Activated T-helper 1 cell treated with anti-CD3 and anti-CD28 coated beads, Interleukin-12 subunit alpha, Interleukin-12 subunit beta, Interleukin-2, Interleukin-4 antibody, amounts not matched to agents 30 ng/mL and 10 ng/mL and 1 ng/mL, durations not matched to agents 14 hours and 24 hours and 36 hours (primary cell): ENCODE measurements at regions not wholly inside any gene's neighbourhood (a gene's known extent, or its start where the extent isn't known, plus 50 kb on each side); places are given as distances from the start of the nearest gene placed in this dataset.

Experiments
- DNase-seq: peaks from one replicate; pipeline ENCODE4 v3.0.0; 2021; ENCODE audit warnings: low spot score
- H3K27ac Mint-ChIP-seq: one replicate; pipeline ENCODE4 v1.8.0; 2021; ENCODE audit warnings: mild to moderate bottlenecking, mixed read lengths
- H3K27me3 Mint-ChIP-seq: one replicate; pipeline ENCODE4 v1.8.0; 2022; ENCODE audit warnings: mild to moderate bottlenecking, moderate library complexity, mixed read lengths; ENCODE audit not compliant: insufficient read depth
- H3K36me3 Mint-ChIP-seq: one replicate; pipeline ENCODE4 v1.8.0; 2021; ENCODE audit warnings: low read depth, mixed read lengths
- H3K4me1 Mint-ChIP-seq: one replicate; pipeline ENCODE4 v1.8.0; 2021; ENCODE audit warnings: low read depth, mixed read lengths
- H3K4me3 Mint-ChIP-seq: one replicate; pipeline ENCODE4 v1.8.0; 2021; ENCODE audit warnings: mild to moderate bottlenecking, moderate library complexity, mixed read lengths
- H3K9me3 Mint-ChIP-seq: one replicate; pipeline ENCODE4 v1.8.0; 2021; ENCODE audit warnings: mixed read lengths
- intact Hi-C: fragments of 100-400 bp; cut with micrococcal nuclease; formaldehyde crosslinking; loops from one replicate; pipeline ENCODE4 v1.15.1; 2024

DNA sequence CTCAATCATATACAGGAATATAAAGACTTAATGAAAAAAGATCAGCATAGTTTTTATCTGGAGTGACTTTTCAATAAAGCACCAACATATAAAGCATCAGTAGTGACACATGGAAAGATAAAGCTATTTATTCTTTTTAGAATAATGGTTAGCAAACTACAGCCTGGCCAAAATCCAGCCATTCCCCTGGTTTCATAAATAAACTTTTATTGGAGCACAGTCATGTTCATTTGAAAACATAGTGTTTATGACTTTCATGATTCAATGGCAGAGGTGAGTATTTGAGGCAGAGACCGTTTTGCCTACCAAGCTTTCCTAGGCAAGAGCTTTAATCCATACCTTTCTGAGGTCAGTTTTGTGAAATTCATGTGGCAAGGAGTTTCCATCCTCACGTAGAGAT is 153.5 kb downstream of the RPS12 start:
- Mint-ChIP-seq H3K9me3 (no peaks in the 10 kb centered on the region), H3K4me1 (no peaks in the 10 kb centered on the region), H3K4me3 (no peak overlapping the region), H3K36me3 (no peaks in the 10 kb centered on the region), H3K27ac (no peak overlapping the region), H3K27me3 (peaks cover 21% of the 10 kb centered on the region)
- intact Hi-C loops, result loop anchor here (10.0 kb wide), 2 partner anchors 947 to 1127 kb away; no protein-coding TSS in a partner anchor
- DNase-seq, result no peak

- intact Hi-C loops, result loop anchor here (10.0 kb wide), 2 partner anchors 946 to 1126 kb away; no protein-coding TSS in a partner anchor
- Mint-ChIP-seq H3K27me3 (peaks cover 19% of the 10 kb centered on the region), H3K36me3 (no peaks in the 10 kb centered on the region)
Observed at GRCh38 chr6:132968419-132968950, 154.1 kb downstream of the RPS12 start.

DNA sequence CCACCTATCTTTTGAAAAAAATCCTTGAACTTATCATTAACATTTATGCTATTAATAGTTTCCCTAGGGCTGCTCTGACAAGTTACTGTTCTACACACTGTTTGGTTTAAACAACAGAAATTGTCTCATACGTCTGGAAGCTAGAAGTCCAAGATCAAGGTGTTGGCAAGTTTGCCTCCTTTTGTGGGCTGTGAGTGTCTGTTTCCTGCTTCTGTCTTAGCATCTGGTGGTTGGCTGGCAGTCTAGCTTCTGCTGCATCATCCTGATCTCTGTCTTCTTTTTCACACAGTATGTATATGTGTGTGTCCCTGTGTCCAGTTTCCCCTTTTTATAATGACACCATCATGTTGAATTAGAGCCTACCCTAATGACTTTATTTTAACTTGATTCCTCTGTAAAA is 154.8 kb downstream of the RPS12 start:
- intact Hi-C loops, result loop anchor here (10.0 kb wide), 2 partner anchors 946 to 1126 kb away; no protein-coding TSS in a partner anchor
- Mint-ChIP-seq H3K4me1 (no peaks in the 10 kb centered on the region), H3K27ac (no peak overlapping the region), H3K36me3 (no peaks in the 10 kb centered on the region), H3K4me3 (no peak overlapping the region), H3K9me3 (no peaks in the 10 kb centered on the region), H3K27me3 (peaks cover 17% of the 10 kb centered on the region)
- no peak for DNase-seq

More at GRCh38 chr6:132968419-132968950, 154.1 kb downstream of the RPS12 start:
- H3K27ac Mint-ChIP-seq, result no peak overlapping the region
- no peak for DNase-seq
- no peaks in the 10 kb centered on the region for H3K9me3 Mint-ChIP-seq
- H3K4me3 Mint-ChIP-seq, result no peak overlapping the region
- no peaks in the 10 kb centered on the region for H3K4me1 Mint-ChIP-seq

DNA sequence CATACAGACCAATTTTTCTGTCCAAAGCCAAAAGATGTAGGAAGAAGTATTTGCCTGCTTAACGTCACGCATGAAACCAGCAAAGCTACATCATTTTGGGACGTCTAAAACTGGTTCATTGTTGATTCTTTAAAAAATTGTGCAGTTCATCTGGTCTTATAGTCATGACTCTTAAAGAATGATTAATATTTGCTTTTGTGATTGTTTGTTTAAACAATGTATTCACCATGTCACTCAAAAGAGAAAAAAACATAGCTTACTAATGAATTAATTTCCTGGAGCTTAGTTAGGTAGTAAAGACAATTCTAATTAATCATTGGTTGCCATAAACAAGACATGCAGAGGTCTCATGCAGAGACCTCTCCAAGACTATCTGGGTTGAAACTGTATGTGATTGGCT is 157.3 kb downstream of the RPS12 start:
- intact Hi-C loops, result no loop called here
- no peak for DNase-seq
- Mint-ChIP-seq H3K27me3 (peaks cover 11% of the 10 kb centered on the region), H3K27ac (no peak overlapping the region), H3K4me3 (no peak overlapping the region), H3K4me1 (no peaks in the 10 kb centered on the region), H3K9me3 (no peaks in the 10 kb centered on the region), H3K36me3 (no peaks in the 10 kb centered on the region)

DNA sequence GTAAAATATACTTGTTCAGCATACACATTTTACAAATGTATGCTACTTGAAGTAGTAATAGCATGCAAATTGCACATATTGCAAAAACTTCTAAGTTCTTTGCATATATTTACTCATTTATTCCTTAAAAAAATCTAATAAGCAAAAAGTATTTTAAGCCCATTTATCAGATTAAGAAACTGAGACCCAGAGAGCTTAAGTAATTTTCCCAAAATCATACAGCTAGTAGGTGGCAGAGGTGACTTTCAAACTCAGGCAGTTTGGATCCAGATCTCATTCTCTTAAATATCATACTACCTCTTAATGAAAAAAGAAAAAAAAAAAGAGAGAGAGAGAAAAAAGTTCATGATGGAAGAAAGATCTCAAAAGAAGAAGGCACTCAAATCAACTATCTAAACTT is 157.9 kb downstream of the RPS12 start:
- Mint-ChIP-seq H3K36me3 (no peaks in the 10 kb centered on the region), H3K27me3 (peaks cover 15% of the 10 kb centered on the region), H3K4me3 (no peak overlapping the region), H3K9me3 (no peaks in the 10 kb centered on the region), H3K4me1 (no peaks in the 10 kb centered on the region), H3K27ac (no peak overlapping the region)
- DNase-seq, result no peak
- intact Hi-C loops, result no loop called here

GRCh38 chr6:132972971-132973370 is 158.6 kb downstream of the RPS12 start:
- Mint-ChIP-seq H3K4me3 (no peak overlapping the region), H3K27me3 (peaks cover 23% of the 10 kb centered on the region), H3K36me3 (no peaks in the 10 kb centered on the region), H3K4me1 (no peaks in the 10 kb centered on the region), H3K27ac (no peak overlapping the region), H3K9me3 (no peaks in the 10 kb centered on the region)
- intact Hi-C loops, result no loop called here
- no peak for DNase-seq

- H3K4me1 Mint-ChIP-seq, result no peaks in the 10 kb centered on the region
- H3K27me3 Mint-ChIP-seq, result peaks cover 24% of the 10 kb centered on the region
- DNase-seq, result no peak
- intact Hi-C loops, result no loop called here
- no peaks in the 10 kb centered on the region for H3K9me3 Mint-ChIP-seq
- no peaks in the 10 kb centered on the region for H3K36me3 Mint-ChIP-seq
- no peak overlapping the region for H3K4me3 Mint-ChIP-seq
- H3K27ac Mint-ChIP-seq, result no peak overlapping the region
Observed at GRCh38 chr6:132973514-132973993, 159.2 kb downstream of the RPS12 start.

DNA sequence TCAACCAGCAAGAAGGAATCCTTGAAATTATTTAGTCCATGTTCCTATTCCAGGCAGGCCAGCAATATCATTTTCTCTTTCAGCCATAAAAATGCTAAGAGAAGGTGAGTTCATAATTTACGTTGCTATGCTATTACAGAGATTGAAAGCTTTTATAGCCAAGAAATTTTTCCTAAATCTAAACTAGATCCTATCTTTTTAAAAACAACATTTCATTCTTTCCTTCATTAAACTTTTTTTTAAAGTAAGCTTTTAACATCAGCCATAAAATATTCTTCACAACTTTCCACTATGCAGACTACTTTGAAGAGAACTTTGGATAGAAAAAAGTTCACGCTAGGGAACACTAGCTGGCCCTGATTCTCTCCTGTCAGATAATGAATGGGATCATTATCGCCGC is 159.8 kb downstream of the RPS12 start:
- no peak overlapping the region for H3K4me3 Mint-ChIP-seq
- H3K36me3 Mint-ChIP-seq, result no peaks in the 10 kb centered on the region
- no peak for DNase-seq
- intact Hi-C loops, result no loop called here
- no peaks in the 10 kb centered on the region for H3K9me3 Mint-ChIP-seq
- peaks cover 24% of the 10 kb centered on the region for H3K27me3 Mint-ChIP-seq
- no peaks in the 10 kb centered on the region for H3K4me1 Mint-ChIP-seq
- no peak overlapping the region for H3K27ac Mint-ChIP-seq

DNA sequence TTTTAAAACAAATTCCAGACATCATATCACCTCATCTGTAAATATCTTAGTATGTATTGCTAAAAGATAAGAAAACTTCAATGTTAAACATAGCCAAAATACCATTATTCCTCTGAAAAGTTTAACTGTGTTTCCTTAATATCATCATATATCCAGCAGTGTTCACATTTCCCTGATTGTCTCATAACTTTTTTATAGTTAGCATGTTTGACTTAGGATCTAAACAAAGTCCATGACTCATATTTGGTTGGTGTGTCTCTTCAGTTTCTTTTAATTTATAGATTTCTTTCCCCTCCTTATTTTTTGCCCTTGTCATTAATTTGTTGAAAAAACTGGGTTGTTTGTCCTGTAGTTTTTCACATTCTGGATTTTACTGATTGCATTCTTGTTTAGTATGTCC is 163.0 kb downstream of the RPS12 start:
- intact Hi-C loops, result no loop called here
- no peak for DNase-seq
- Mint-ChIP-seq H3K36me3 (no peaks in the 10 kb centered on the region), H3K27ac (no peak overlapping the region), H3K27me3 (peaks cover 18% of the 10 kb centered on the region), H3K4me1 (no peaks in the 10 kb centered on the region), H3K4me3 (no peak overlapping the region), H3K9me3 (no peaks in the 10 kb centered on the region)

DNA sequence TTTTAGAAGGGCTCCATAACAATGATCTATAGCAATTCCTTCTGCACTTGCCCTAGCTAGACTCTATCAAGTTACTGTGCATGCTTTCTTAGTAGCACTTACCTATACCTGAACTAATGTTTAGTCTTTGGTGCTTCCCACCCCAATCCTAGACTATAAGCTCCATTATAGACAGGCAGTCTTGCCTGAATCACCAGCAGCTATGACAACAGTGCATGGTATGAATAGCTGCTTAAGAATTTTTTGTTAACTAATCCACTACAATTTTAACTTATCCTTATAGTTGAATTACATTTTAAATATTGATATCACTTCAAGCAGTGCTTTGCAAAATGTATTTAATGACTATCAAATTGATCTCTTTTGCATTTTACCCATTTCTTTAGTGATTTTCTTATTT is 164.3 kb downstream of the RPS12 start:
- H3K27me3 Mint-ChIP-seq, result peaks cover 18% of the 10 kb centered on the region
- no peak overlapping the region for H3K4me3 Mint-ChIP-seq
- intact Hi-C loops, result no loop called here
- no peaks in the 10 kb centered on the region for H3K4me1 Mint-ChIP-seq
- no peak overlapping the region for H3K27ac Mint-ChIP-seq
- H3K9me3 Mint-ChIP-seq, result no peaks in the 10 kb centered on the region
- no peak for DNase-seq
- H3K36me3 Mint-ChIP-seq, result no peaks in the 10 kb centered on the region

GRCh38 chr6:132993738-132994137 is 179.4 kb downstream of the RPS12 start:
- Mint-ChIP-seq H3K27ac (no peak overlapping the region), H3K4me1 (no peaks in the 10 kb centered on the region), H3K27me3 (peaks cover 2% of the 10 kb centered on the region), H3K4me3 (no peak overlapping the region), H3K36me3 (no peaks in the 10 kb centered on the region), H3K9me3 (no peaks in the 10 kb centered on the region)
- no peak for DNase-seq
- intact Hi-C loops, result no loop called here

DNA sequence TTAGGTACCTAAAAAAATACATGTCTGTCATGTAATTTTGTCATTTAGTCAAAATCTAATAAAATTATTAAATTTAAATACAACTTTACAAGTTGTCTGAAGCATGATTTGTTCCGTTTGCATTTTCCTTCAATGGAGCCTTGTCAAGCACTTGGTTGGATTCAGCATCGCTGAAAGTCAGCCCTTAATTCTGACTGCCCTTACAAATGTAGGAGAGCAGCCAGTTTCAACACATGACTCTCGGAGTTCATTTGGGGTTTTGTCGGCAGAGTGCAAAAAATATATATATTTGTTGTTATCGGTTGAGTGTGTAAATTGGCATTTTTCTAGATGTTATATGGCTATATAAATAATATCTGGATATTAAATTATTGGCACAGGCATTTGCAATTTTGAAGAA is 180.6 kb downstream of the RPS12 start:
- Mint-ChIP-seq H3K9me3 (no peaks in the 10 kb centered on the region), H3K27me3 (peaks cover 3% of the 10 kb centered on the region), H3K27ac (no peak overlapping the region), H3K36me3 (no peaks in the 10 kb centered on the region), H3K4me1 (no peaks in the 10 kb centered on the region), H3K4me3 (no peak overlapping the region)
- DNase-seq, result no peak
- intact Hi-C loops, result no loop called here

GRCh38 chr6:132995432-132995831 is 181.1 kb downstream of the RPS12 start:
- Mint-ChIP-seq H3K4me3 (no peak overlapping the region), H3K4me1 (no peaks in the 10 kb centered on the region)
- intact Hi-C loops, result no loop called here

GRCh38 chr6:132998418-132998817 is 184.0 kb downstream of the RPS12 start:
- no peaks in the 10 kb centered on the region for H3K36me3 Mint-ChIP-seq
- peaks cover 1% of the 10 kb centered on the region for H3K27me3 Mint-ChIP-seq
- H3K4me3 Mint-ChIP-seq, result no peak overlapping the region
- DNase-seq, result no peak
- no peak overlapping the region for H3K27ac Mint-ChIP-seq
- intact Hi-C loops, result no loop called here
- H3K4me1 Mint-ChIP-seq, result no peaks in the 10 kb centered on the region
- H3K9me3 Mint-ChIP-seq, result no peaks in the 10 kb centered on the region

More at GRCh38 chr6:132995432-132995831, 181.1 kb downstream of the RPS12 start:
- no peaks in the 10 kb centered on the region for H3K9me3 Mint-ChIP-seq
- DNase-seq, result no peak
- H3K27me3 Mint-ChIP-seq, result peaks cover 1% of the 10 kb centered on the region
- H3K36me3 Mint-ChIP-seq, result no peaks in the 10 kb centered on the region
- no peak overlapping the region for H3K27ac Mint-ChIP-seq
